ENCODE measurements at regions not wholly inside any gene's neighbourhood (a gene's known extent, or its start where the extent isn't known, plus 50 kb on each side); places are given as distances from the start of the nearest gene placed in this dataset.

DNA sequence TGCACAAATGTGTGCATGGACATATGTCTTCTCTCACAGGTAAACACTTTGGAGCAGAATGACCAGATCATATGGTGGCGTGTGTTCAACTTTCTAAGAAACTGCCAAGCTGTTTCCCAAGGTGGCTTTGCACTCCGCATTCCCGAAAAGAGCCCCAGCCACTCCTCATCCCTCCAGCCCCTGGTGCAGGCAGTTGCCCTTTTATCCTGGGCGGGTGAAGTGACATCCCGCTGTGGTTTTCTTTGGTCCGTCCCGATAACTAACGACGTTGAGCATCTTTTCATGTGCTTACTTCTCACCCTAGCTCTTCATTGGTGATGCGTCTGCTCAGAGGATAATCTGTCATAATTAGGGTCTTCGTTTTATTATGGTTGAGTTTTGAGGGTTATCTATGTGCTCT is 612.5 kb downstream of the MATN1 start:
- H3K36me3 ChIP-seq (ENCODE audit: insufficient read depth, low read length), result no peaks in the 10 kb centered on the region
- H3K4me2 ChIP-seq (ENCODE audit: low read depth, low read length, poor library complexity, severe bottlenecking), result no peak overlapping the region
- H3K4me3 ChIP-seq (ENCODE audit: low read length, poor library complexity, severe bottlenecking), result no peak overlapping the region
- H3F3A ChIP-seq (ENCODE audit: low read depth), result no peaks in the 10 kb centered on the region
- H4K20me1 ChIP-seq (ENCODE audit: insufficient read depth, low read length, poor library complexity, severe bottlenecking), result no peaks in the 10 kb centered on the region
- no peaks in the 10 kb centered on the region for H3K79me2 ChIP-seq (ENCODE audit: insufficient read depth, low read length)
- H3K27me3 ChIP-seq (ENCODE audit: insufficient read depth, low read length, poor library complexity, severe bottlenecking), result no peaks in the 10 kb centered on the region
- H3K9ac ChIP-seq (ENCODE audit: low read depth, low read length, poor library complexity, severe bottlenecking), result no peak overlapping the region
- H3K4me1 ChIP-seq (ENCODE audit: insufficient read depth, low read length, poor library complexity, severe bottlenecking), result no peaks in the 10 kb centered on the region
- H2AFZ ChIP-seq (ENCODE audit: low read length), result no peak overlapping the region
- no peaks in the 10 kb centered on the region for H3K9me2 ChIP-seq (replicated peaks; ENCODE audit: low read depth, low read length)
- TF ChIP-seq, protein P1, sequence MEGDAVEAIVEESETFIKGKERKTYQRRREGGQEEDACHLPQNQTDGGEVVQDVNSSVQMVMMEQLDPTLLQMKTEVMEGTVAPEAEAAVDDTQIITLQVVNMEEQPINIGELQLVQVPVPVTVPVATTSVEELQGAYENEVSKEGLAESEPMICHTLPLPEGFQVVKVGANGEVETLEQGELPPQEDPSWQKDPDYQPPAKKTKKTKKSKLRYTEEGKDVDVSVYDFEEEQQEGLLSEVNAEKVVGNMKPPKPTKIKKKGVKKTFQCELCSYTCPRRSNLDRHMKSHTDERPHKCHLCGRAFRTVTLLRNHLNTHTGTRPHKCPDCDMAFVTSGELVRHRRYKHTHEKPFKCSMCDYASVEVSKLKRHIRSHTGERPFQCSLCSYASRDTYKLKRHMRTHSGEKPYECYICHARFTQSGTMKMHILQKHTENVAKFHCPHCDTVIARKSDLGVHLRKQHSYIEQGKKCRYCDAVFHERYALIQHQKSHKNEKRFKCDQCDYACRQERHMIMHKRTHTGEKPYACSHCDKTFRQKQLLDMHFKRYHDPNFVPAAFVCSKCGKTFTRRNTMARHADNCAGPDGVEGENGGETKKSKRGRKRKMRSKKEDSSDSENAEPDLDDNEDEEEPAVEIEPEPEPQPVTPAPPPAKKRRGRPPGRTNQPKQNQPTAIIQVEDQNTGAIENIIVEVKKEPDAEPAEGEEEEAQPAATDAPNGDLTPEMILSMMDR (conservative IDR thresholded peaks at IDR 0.05; ENCODE audit: low read length), result no peak
- no peak for TF ChIP-seq EZH2phosphoT487 (IDR thresholded peaks at IDR 0.05; ENCODE audit: borderline replicate concordance)
- peaks cover 3% of the 10 kb centered on the region; the same call in 1 of the 2 replicates for H3K9me3 ChIP-seq (ENCODE audit: insufficient read depth, low read depth, low read length)

DNA sequence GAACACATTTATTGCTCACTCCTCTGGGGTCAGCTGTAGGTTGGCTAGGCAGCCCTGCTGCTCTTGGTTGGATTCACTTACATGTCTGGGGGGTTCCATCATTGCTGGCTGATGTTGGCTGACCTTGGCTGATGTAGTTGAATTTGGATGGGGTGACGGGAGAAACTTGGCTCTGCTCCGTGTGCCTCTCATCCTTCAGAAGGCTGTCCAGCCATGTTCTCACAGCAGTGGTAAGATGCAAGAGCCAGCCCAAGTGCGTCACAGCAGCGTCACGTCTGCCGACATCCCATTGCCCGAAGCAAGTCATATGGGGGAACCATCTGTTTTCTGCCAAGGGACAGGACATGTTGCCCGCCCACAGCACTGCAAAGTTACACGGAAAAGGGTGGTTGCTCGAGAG is 613.5 kb downstream of the MATN1 start:
- H3K9ac ChIP-seq (ENCODE audit: low read depth, low read length, poor library complexity, severe bottlenecking), result no peak overlapping the region
- no peaks in the 10 kb centered on the region for H3K4me1 ChIP-seq (ENCODE audit: insufficient read depth, low read length, poor library complexity, severe bottlenecking)
- H3K4me3 ChIP-seq (ENCODE audit: low read length, poor library complexity, severe bottlenecking), result no peak overlapping the region
- H3K4me2 ChIP-seq (ENCODE audit: low read depth, low read length, poor library complexity, severe bottlenecking), result no peak overlapping the region
- peaks cover 3% of the 10 kb centered on the region; the same call in 1 of the 2 replicates for H3K9me3 ChIP-seq (ENCODE audit: insufficient read depth, low read depth, low read length)
- H3F3A ChIP-seq (ENCODE audit: low read depth), result no peaks in the 10 kb centered on the region
- no peaks in the 10 kb centered on the region for H3K9me2 ChIP-seq (replicated peaks; ENCODE audit: low read depth, low read length)
- H3K36me3 ChIP-seq (ENCODE audit: insufficient read depth, low read length), result no peaks in the 10 kb centered on the region
- TF ChIP-seq, protein P1 (conservative IDR thresholded peaks at IDR 0.05; ENCODE audit: low read length), result no peak
- no peak for TF ChIP-seq EZH2phosphoT487 (IDR thresholded peaks at IDR 0.05; ENCODE audit: borderline replicate concordance)
- H3K79me2 ChIP-seq (ENCODE audit: insufficient read depth, low read length), result no peaks in the 10 kb centered on the region
- no peak overlapping the region for H2AFZ ChIP-seq (ENCODE audit: low read length)
- H3K27me3 ChIP-seq (ENCODE audit: insufficient read depth, low read length, poor library complexity, severe bottlenecking), result no peaks in the 10 kb centered on the region
- no peaks in the 10 kb centered on the region for H4K20me1 ChIP-seq (ENCODE audit: insufficient read depth, low read length, poor library complexity, severe bottlenecking)

DNA sequence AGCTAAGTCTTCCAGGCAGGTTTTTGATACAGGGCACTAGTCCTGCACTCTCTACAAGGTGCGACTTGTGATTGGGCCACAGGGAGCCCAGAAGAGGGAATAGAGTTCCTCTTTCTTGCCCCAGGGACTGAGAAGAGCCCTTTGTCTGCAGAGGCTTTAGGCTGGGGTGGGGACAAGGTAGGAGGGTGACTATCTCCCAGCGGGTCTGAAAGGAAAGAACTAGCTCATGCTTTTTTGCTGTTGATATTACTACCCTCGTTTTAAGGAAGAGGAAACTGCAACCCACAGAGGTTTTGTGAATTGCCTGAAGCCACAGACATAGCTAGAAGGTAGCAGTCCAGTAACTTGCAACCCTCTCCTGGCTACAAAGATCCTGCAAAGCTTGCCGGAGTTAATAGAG is 615.2 kb downstream of the MATN1 start:
- Histone ChIP-seq H3F3A (ENCODE audit: low read depth) (no peaks in the 10 kb centered on the region), H4K20me1 (ENCODE audit: insufficient read depth, low read length, poor library complexity, severe bottlenecking) (no peaks in the 10 kb centered on the region), H3K9me3 (ENCODE audit: insufficient read depth, low read depth, low read length) (no peaks in the 10 kb centered on the region; the same call in 1 of the 2 replicates), H3K9me2 (replicated peaks; ENCODE audit: low read depth, low read length) (no peaks in the 10 kb centered on the region), H3K4me3 (ENCODE audit: low read length, poor library complexity, severe bottlenecking) (no peak overlapping the region), H3K4me1 (ENCODE audit: insufficient read depth, low read length, poor library complexity, severe bottlenecking) (no peaks in the 10 kb centered on the region), H3K36me3 (ENCODE audit: insufficient read depth, low read length) (no peaks in the 10 kb centered on the region), H3K79me2 (ENCODE audit: insufficient read depth, low read length) (no peaks in the 10 kb centered on the region), H2AFZ (ENCODE audit: low read length) (no peak overlapping the region), H3K9ac (ENCODE audit: low read depth, low read length, poor library complexity, severe bottlenecking) (no peak overlapping the region), H3K27me3 (ENCODE audit: insufficient read depth, low read length, poor library complexity, severe bottlenecking) (no peaks in the 10 kb centered on the region), H3K4me2 (ENCODE audit: low read depth, low read length, poor library complexity, severe bottlenecking) (no peak overlapping the region)
- no peak for TF ChIP-seq EZH2phosphoT487 (IDR thresholded peaks at IDR 0.05; ENCODE audit: borderline replicate concordance)
- TF ChIP-seq, protein P1 (conservative IDR thresholded peaks at IDR 0.05; ENCODE audit: low read length), result no peak
